Adrenal gland (tissue), 9 donors: ENCODE measurements at regions not wholly inside any gene's neighbourhood (a gene's known extent, or its start where the extent isn't known, plus 50 kb on each side); places are given as distances from the start of the nearest gene placed in this dataset.

Experiments used
- DNase-seq, 7 donors: peaks; one replicate each; pipeline ENCODE4 v3.0.0-alpha.2; 2019 to 2020
- H3K27ac ChIP-seq, 5 donors: fragments of 200-600 bp; sonication (generic) in 4 of 5; 1 replicate in 3 of 5; 2 replicates in 2 of 5; pipeline versions ENCODE4 v1.5.1 to v1.8.0; 2016 to 2020; ENCODE audit warnings: mild to moderate bottlenecking in 1 of 5
- H3K27me3 ChIP-seq: fragments of 200-600 bp; 2 replicates; pipeline ENCODE4 v1.8.0; 2021
- H3K36me3 ChIP-seq, 2 donors: fragments of 200-600 bp; replicated peaks in 1 of 2; 1 replicate in 1 of 2; 2 replicates in 1 of 2; pipeline versions ENCODE4 v1.5.1 to v1.8.0; 2018 to 2022
- H3K4me1 ChIP-seq, 2 donors: fragments of 200-600 bp; replicated peaks in 1 of 2; 1 replicate in 1 of 2; 2 replicates in 1 of 2; pipeline versions ENCODE4 v1.5.1 to v1.8.0; 2018 to 2021
- H3K4me3 ChIP-seq, 4 donors: fragments of 200-600 bp; sonication (generic) in 3 of 4; one replicate each; pipeline ENCODE4 v1.5.1; 2016 to 2018
- H3K9me3 ChIP-seq, 3 donors: fragments of 200-600 bp; sonication (generic) in 1 of 3; replicated peaks in 1 of 3; 1 replicate in 2 of 3; 2 replicates in 1 of 3; pipeline versions ENCODE4 v1.5.1 to v1.8.0; 2016 to 2021
- POLR2A ChIP-seq, 2 donors: fragments of 450-650 bp; IDR thresholded peaks; one replicate each; pipeline ENCODE4 v1.6.1; 2017; ENCODE audit warnings: antibody characterized with exemption in 2 of 2, mild to moderate bottlenecking in 2 of 2, moderate library complexity in 1 of 2
- WGBS, 4 donors: extraction: QIAGEN DNeasy Blood & Tissue Kit in 2 of 4; methylation state at CpG; one replicate each; pipeline versions ENCODE4 v1.1.5 to v1.1.7; 2013 to 2017; 5-methylcytosine and 5-hydroxymethylcytosine counted together
- intact Hi-C, 2 donors: fragments of 100-400 bp; cut with DNase I; formaldehyde crosslinking; loops; one replicate each; pipeline versions ENCODE4 v1.14.1 to v1.15.0; 2022 to 2023
- TF ChIP-seq, protein P1 (sequence below), 6 experiments: fragments of 450-650 bp in 4 of 6; fragments of 200-600 bp in 2 of 6; sonication (generic) in 1 of 6; IDR thresholded peaks; 1 replicate in 5 of 6; 2 replicates in 1 of 6; pipeline versions ENCODE4 v1.5.1 to v1.8.0; 2016 to 2021; ENCODE audit warnings: antibody characterized with exemption in 6 of 6, mild to moderate bottlenecking in 2 of 6, moderate library complexity in 1 of 6
- donor health status: healthy with polysubstance abuse.
- donor health status: Bipolar disorder and iron deficiency.
- donor health status: DM: yes; HTN: yes; CAD: no.
- donor health status: DM: no; HTN: no; CAD: no.
- donor health status: DM: no; HTN: no; CAD: no.

DNA sequence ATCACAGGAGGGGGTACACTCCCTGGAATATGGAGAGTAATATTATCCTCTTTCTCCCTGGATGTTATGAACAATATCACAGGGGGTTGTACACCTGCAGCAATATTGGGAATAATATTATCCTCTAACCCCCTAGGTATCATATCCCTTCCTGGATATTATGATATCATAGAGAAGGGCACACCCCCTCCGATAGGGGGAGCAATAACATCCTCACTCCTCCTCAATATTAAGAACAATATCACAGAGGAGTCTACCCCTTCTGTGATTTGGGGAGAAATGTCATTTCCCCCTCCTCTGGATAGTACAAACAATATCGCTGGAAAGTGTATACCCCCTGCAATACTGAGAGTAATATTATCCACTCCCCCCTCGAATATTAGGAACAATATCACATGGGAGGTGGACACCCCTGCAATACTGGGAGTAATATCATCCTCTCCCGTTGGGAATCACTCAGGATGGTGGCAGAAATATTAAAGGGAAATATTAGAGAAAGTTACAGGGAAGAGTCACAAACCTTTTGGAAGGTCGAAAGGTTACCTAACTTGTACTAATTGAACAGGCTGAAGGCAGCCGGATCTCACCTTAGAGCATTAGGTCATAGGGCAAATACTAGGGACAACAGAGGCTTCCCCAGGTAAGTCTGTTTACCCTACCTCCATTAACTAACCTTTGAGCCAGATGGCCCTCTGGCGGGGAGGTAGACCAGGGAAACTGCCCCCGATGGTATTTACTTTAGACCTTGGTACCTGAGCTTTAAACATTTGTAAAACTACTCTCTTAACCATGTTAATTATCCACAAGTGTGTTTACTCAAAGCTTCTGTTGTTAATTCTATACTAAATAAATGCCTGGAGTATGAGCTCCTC lies 57.5 kb upstream of the FREM1 start:
- no peak overlapping the region for H3K27ac ChIP-seq
- TF ChIP-seq, protein P1, sequence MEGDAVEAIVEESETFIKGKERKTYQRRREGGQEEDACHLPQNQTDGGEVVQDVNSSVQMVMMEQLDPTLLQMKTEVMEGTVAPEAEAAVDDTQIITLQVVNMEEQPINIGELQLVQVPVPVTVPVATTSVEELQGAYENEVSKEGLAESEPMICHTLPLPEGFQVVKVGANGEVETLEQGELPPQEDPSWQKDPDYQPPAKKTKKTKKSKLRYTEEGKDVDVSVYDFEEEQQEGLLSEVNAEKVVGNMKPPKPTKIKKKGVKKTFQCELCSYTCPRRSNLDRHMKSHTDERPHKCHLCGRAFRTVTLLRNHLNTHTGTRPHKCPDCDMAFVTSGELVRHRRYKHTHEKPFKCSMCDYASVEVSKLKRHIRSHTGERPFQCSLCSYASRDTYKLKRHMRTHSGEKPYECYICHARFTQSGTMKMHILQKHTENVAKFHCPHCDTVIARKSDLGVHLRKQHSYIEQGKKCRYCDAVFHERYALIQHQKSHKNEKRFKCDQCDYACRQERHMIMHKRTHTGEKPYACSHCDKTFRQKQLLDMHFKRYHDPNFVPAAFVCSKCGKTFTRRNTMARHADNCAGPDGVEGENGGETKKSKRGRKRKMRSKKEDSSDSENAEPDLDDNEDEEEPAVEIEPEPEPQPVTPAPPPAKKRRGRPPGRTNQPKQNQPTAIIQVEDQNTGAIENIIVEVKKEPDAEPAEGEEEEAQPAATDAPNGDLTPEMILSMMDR (IDR thresholded peaks at IDR 0.05) = no peak
- no peak for TF ChIP-seq POLR2A (IDR thresholded peaks at IDR 0.05)
- 84 to 89% (median 85%) methylated on average over 8 of the region's 8 CpGs for WGBS, 4 donors
- H3K36me3 ChIP-seq = no peaks in the 10 kb centered on the region
- no peaks in the 10 kb centered on the region for H3K27me3 ChIP-seq
- H3K9me3 ChIP-seq = no peaks in the 10 kb centered on the region
- DNase-seq = no peak
- intact Hi-C loops = no loop called here
- H3K4me1 ChIP-seq = peaks cover 0 to under 1% of the 10 kb centered on the region in 2 donors
- H3K4me3 ChIP-seq = no peak overlapping the region

DNA sequence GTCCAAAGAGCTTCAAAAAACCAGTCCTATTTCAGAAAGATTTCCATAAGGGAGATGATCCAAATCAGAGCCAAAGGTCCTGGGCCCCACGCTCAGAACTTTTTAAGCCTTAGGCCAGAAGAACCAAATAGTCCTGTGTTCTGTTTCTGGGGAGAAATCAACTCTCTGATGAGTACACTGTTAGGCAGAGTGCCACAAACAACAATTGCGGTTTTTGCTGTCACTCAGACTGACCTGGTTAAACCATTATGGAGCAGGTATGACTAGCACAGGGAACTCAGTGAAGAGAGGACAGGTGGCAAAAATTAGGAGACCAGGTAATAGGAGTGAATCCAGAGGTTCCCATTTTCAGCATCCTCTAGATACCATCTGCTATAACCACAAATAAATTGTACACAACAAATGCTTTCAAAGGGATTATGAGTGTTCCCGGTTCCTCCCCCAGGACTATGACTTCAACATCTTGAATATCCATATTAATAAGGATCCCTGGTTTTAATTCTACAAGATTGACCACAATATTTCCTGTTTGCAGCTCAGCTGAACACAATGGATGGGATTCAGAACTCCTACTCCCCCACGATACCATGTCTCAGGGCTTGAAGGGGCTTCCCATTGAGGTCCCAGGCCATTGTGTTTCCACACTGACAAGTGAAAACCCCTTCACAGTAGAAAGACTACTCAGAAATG lies 52.1 kb upstream of the FREM1 start:
- no peak overlapping the region for H3K4me3 ChIP-seq
- H3K27ac ChIP-seq = no peak overlapping the region
- no peaks in the 10 kb centered on the region for H3K9me3 ChIP-seq
- no peak for TF ChIP-seq POLR2A (IDR thresholded peaks at IDR 0.05)
- TF ChIP-seq, protein P1 (IDR thresholded peaks at IDR 0.05) = no peak
- intact Hi-C loops = no loop called here
- 77 to 84% (median 83%) methylated on average over 3 to 4 of the region's 4 CpGs for WGBS, 4 donors
- no peak for DNase-seq
- H3K27me3 ChIP-seq = no peaks in the 10 kb centered on the region
- peaks cover 0 to 5% of the 10 kb centered on the region in 2 donors for H3K4me1 ChIP-seq
- H3K36me3 ChIP-seq = no peaks in the 10 kb centered on the region

DNA sequence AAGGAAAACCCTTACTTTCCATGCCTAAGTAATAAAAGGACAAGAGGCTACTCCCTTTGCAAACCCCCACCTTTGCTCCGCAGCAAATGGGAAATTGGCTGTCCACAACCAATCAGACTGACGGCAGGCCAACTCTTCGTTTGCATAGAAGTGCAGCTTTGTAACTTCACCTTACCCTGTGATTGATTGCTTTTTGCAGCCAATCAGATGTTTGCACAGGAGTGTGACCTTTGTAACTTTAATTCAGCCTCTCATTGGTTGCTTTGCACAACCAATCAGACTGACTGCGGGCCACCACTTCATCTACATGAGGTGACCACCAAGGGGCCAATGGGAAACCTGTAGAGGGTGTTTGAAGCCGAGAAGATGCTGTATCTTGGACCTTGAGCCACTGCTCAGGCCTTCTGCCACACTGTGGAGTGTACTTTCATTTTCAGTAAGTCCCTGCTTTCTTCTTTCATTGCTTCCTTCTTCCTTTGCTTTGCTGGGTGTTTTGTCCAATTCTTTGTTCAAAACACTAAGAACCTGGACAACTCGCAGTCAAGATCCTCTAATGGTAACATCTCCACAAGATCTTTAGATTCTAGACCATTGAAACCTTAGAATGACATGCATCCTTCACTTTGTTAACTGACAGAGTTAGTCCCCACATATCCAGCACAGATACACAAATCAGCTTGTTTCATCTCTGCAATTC lies 51.3 kb upstream of the FREM1 start:
- intact Hi-C loops = no loop called here
- H3K27ac ChIP-seq = no peak overlapping the region
- no peak overlapping the region for H3K4me3 ChIP-seq
- TF ChIP-seq, protein P1 (IDR thresholded peaks at IDR 0.05) = no peak
- no peak for TF ChIP-seq POLR2A (IDR thresholded peaks at IDR 0.05)
- H3K27me3 ChIP-seq = no peaks in the 10 kb centered on the region
- no peaks in the 10 kb centered on the region for H3K9me3 ChIP-seq
- DNase-seq = no peak
- 76 to 83% (median 80%) methylated on average over 6 of the region's 6 CpGs for WGBS, 4 donors
- H3K36me3 ChIP-seq = no peaks in the 10 kb centered on the region
- peaks cover 0 to 5% of the 10 kb centered on the region in 2 donors for H3K4me1 ChIP-seq

DNA sequence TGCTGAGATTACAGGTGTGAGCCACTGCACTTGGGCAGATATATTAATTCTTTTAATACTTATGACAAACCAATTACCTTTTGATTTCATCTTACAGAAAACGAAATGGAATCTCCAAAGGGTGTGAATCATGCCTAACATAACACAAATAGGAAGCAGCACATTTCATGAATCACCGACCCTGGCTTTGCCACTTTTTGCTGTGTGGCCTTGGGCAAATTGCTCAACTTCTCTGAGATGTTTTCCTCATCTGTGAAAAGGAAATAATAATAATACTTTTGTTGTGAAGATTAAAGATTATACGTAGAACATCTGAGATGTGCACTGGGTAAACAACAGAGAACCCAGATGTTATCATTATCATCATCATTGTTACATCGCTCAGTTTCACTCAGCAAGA lies 50.7 kb upstream of the FREM1 start:
- DNase-seq = no peak
- Histone ChIP-seq H3K36me3 (no peaks in the 10 kb centered on the region), H3K4me1 (peaks cover 0 to 5% of the 10 kb centered on the region in 2 donors), H3K27me3 (no peaks in the 10 kb centered on the region), H3K27ac (no peak overlapping the region), H3K9me3 (no peaks in the 10 kb centered on the region), H3K4me3 (no peak overlapping the region)
- intact Hi-C loops = no loop called here
- WGBS, 4 donors = 56 to 73% (median 69%) methylated on average over 4 of the region's 4 CpGs
- TF ChIP-seq, protein P1 (IDR thresholded peaks at IDR 0.05) = no peak
- no peak for TF ChIP-seq POLR2A (IDR thresholded peaks at IDR 0.05)
